Fibroblast of the aortic adventitia (primary cell): ENCODE measurements at regions not wholly inside any gene's neighbourhood (a gene's known extent, or its start where the extent isn't known, plus 50 kb on each side); places are given as distances from the start of the nearest gene placed in this dataset.

ENCODE experiments used
- DNase-seq: peaks from one replicate; pipeline ENCODE4 v3.0.0-alpha.2; 2010; ENCODE audit warnings: low read depth
- H3K4me3 ChIP-seq: 2 replicates; pipeline ENCODE4 v1.5.1; 2011; ENCODE audit warnings: low read depth, mild to moderate bottlenecking, control low read depth, low read length, moderate library complexity
- CTCF ChIP-seq: IDR thresholded peaks from 2 replicates; pipeline ENCODE4 v1.5.1; 2011; ENCODE audit warnings: mild to moderate bottlenecking, low read length, control low read depth, inconsistent platforms; ENCODE audit not compliant: insufficient read depth

GRCh38 chr13:99133848-99134247, 66.8 kb upstream of the UBAC2 start:
- no peak overlapping the region for H3K4me3 ChIP-seq
- TF ChIP-seq CTCF, result no peak
- no peak for DNase-seq

GRCh38 chr13:99135591-99135990, 65.1 kb upstream of the UBAC2 start:
- DNase-seq, result no peak
- TF ChIP-seq CTCF, result no peak
- no peak overlapping the region for H3K4me3 ChIP-seq

GRCh38 chr13:99136427-99136954, 64.2 kb upstream of the UBAC2 start:
- no peak for TF ChIP-seq CTCF
- H3K4me3 ChIP-seq, result no peak overlapping the region
- no peak for DNase-seq

GRCh38 chr13:99140831-99141230, 59.8 kb upstream of the UBAC2 start:
- DNase-seq, result no peak
- TF ChIP-seq CTCF, result no peak
- H3K4me3 ChIP-seq, result no peak overlapping the region

- no peak overlapping the region for H3K4me3 ChIP-seq
- DNase-seq, result no peak
- no peak for TF ChIP-seq CTCF
Observed at GRCh38 chr13:99143904-99144303, 56.8 kb upstream of the UBAC2 start.

GRCh38 chr13:99144306-99144705, 56.3 kb upstream of the UBAC2 start:
- DNase-seq, result no peak
- TF ChIP-seq CTCF, result no peak

GRCh38 chr13:99145461-99145860, 55.2 kb upstream of the UBAC2 start:
- H3K4me3 ChIP-seq, result no peak overlapping the region
- no peak for DNase-seq
- TF ChIP-seq CTCF, result no peak

More at GRCh38 chr13:99144306-99144705, 56.3 kb upstream of the UBAC2 start:
- H3K4me3 ChIP-seq, result no peak overlapping the region
